Naive B cell (primary cell): ENCODE measurements at regions not wholly inside any gene's neighbourhood (a gene's known extent, or its start where the extent isn't known, plus 50 kb on each side); places are given as distances from the start of the nearest gene placed in this dataset.

Source experiments
- ATAC-seq, 2 donors: fragments of 150-1000 bp; cut with Tn5 transposase; 2 replicates each; pipeline ENCODE4 v1.10.0; 2021; ENCODE audit warnings: low read depth in 2 of 2, mild to moderate bottlenecking in 2 of 2, moderate library complexity in 2 of 2
- DNase-seq: peaks from one replicate; pipeline ENCODE4 v3.0.0; 2022
- H3K27ac Mint-ChIP-seq, 6 donors: one replicate each; pipeline ENCODE4 v1.8.0; 2020 to 2022; ENCODE audit warnings: mild to moderate bottlenecking in 6 of 6, mixed read lengths in 6 of 6, moderate library complexity in 5 of 6, inconsistent platforms in 2 of 6
- H3K27me3 Mint-ChIP-seq, 3 donors: one replicate each; pipeline ENCODE4 v1.8.0; 2021 to 2022; ENCODE audit warnings: mixed read lengths in 3 of 3, mild to moderate bottlenecking in 1 of 3
- H3K36me3 Mint-ChIP-seq, 2 donors: one replicate each; pipeline ENCODE4 v1.8.0; 2020 to 2022; ENCODE audit warnings: mixed read lengths in 2 of 2, inconsistent platforms in 1 of 2, mild to moderate bottlenecking in 1 of 2
- H3K4me1 Mint-ChIP-seq, 3 donors: one replicate each; pipeline ENCODE4 v1.8.0; 2020 to 2022; ENCODE audit warnings: mixed read lengths in 3 of 3, inconsistent platforms in 1 of 3, mild to moderate bottlenecking in 1 of 3, moderate library complexity in 1 of 3
- H3K4me3 Mint-ChIP-seq, 8 donors: one replicate each; pipeline ENCODE4 v1.8.0; 2020 to 2022; ENCODE audit warnings: mild to moderate bottlenecking in 8 of 8, mixed read lengths in 8 of 8, moderate library complexity in 8 of 8, inconsistent platforms in 2 of 8
- H3K9me3 Mint-ChIP-seq, 7 donors: one replicate each; pipeline ENCODE4 v1.8.0; 2020 to 2022; ENCODE audit warnings: mixed read lengths in 7 of 7, mild to moderate bottlenecking in 5 of 7, inconsistent platforms in 2 of 7, moderate library complexity in 1 of 7

- ATAC-seq (no peak), DNase-seq (no peak)
- no peak overlapping the region for H3K4me3 Mint-ChIP-seq
- H3K9me3 Mint-ChIP-seq = peaks cover 0 to 8% (median 2%) of the 10 kb centered on the region in 7 donors
- no peak overlapping the region for H3K27ac Mint-ChIP-seq
- no peaks in the 10 kb centered on the region for H3K4me1 Mint-ChIP-seq
- peaks cover 0 to 9% (median 0%) of the 10 kb centered on the region in 3 donors for H3K27me3 Mint-ChIP-seq
- H3K36me3 Mint-ChIP-seq = no peaks in the 10 kb centered on the region
Measured at GRCh38 chr3:73295876-73296635, 234.6 kb downstream of the EBLN2 start.

- Mint-ChIP-seq H3K27me3 (peaks cover 0 to 9% (median 0%) of the 10 kb centered on the region in 3 donors), H3K4me3 (no peak overlapping the region), H3K9me3 (peaks cover 0 to 6% (median 2%) of the 10 kb centered on the region in 7 donors), H3K4me1 (no peaks in the 10 kb centered on the region), H3K36me3 (no peaks in the 10 kb centered on the region), H3K27ac (no peak overlapping the region)
- DNase-seq (no peak), ATAC-seq (no peak)
Measured at GRCh38 chr3:73296859-73297258, 235.4 kb downstream of the EBLN2 start.

- no peak overlapping the region for H3K4me3 Mint-ChIP-seq
- peaks cover 0 to 6% (median 3%) of the 10 kb centered on the region in 7 donors for H3K9me3 Mint-ChIP-seq
Measured at GRCh38 chr3:73298243-73299183, 237.1 kb downstream of the EBLN2 start.

GRCh38 chr3:73299184-73299691, 237.8 kb downstream of the EBLN2 start:
- H3K9me3 Mint-ChIP-seq = peaks cover 0 to 6% (median 3%) of the 10 kb centered on the region in 7 donors
- DNase-seq = no peak
- no peak for ATAC-seq
- H3K4me3 Mint-ChIP-seq = no peak overlapping the region
- H3K36me3 Mint-ChIP-seq = no peaks in the 10 kb centered on the region
- H3K27me3 Mint-ChIP-seq = peaks cover 0 to 10% (median 4%) of the 10 kb centered on the region in 3 donors
- no peak overlapping the region for H3K27ac Mint-ChIP-seq
- H3K4me1 Mint-ChIP-seq = no peaks in the 10 kb centered on the region

More at GRCh38 chr3:73298243-73299183, 237.1 kb downstream of the EBLN2 start:
- no peaks in the 10 kb centered on the region for H3K4me1 Mint-ChIP-seq
- peaks cover 0 to 10% (median 0%) of the 10 kb centered on the region in 3 donors for H3K27me3 Mint-ChIP-seq
- peak overlapping the region in 1 of 6 donors; percentile 28 for H3K27ac Mint-ChIP-seq
- DNase-seq = no peak
- no peaks in the 10 kb centered on the region for H3K36me3 Mint-ChIP-seq
- no peak for ATAC-seq

GRCh38 chr3:73314151-73314951, 252.9 kb downstream of the EBLN2 start:
- Mint-ChIP-seq H3K4me3 (no peak overlapping the region), H3K27ac (peak overlapping the region in 1 of 6 donors; percentile 40)

GRCh38 chr3:73315706-73316105, 254.2 kb downstream of the EBLN2 start:
- Mint-ChIP-seq H3K27me3 (no peaks in the 10 kb centered on the region), H3K27ac (no peak overlapping the region), H3K36me3 (no peaks in the 10 kb centered on the region), H3K4me1 (no peaks in the 10 kb centered on the region), H3K4me3 (peak overlapping the region in 1 of 8 donors; percentile 6), H3K9me3 (peaks cover 0 to 12% (median 0%) of the 10 kb centered on the region in 7 donors)
- no peak for DNase-seq
- ATAC-seq = no peak

More at GRCh38 chr3:73314151-73314951, 252.9 kb downstream of the EBLN2 start:
- Mint-ChIP-seq H3K36me3 (no peaks in the 10 kb centered on the region), H3K9me3 (peaks cover 0 to 12% (median 0%) of the 10 kb centered on the region in 7 donors), H3K4me1 (no peaks in the 10 kb centered on the region), H3K27me3 (no peaks in the 10 kb centered on the region)
- no peak for DNase-seq
- ATAC-seq = no peak

- Mint-ChIP-seq H3K9me3 (peaks cover 0 to 11% (median 3%) of the 10 kb centered on the region in 7 donors), H3K27me3 (peaks cover 0 to 5% (median 0%) of the 10 kb centered on the region in 3 donors), H3K36me3 (no peaks in the 10 kb centered on the region), H3K4me3 (no peak overlapping the region), H3K27ac (no peak overlapping the region), H3K4me1 (no peaks in the 10 kb centered on the region)
- ATAC-seq (no peak), DNase-seq (no peak)
Measured at GRCh38 chr3:73319179-73319769, 257.8 kb downstream of the EBLN2 start.

GRCh38 chr3:73321286-73321999, 260.0 kb downstream of the EBLN2 start:
- no peak for DNase-seq
- Mint-ChIP-seq H3K9me3 (peaks cover 0 to 11% (median 3%) of the 10 kb centered on the region in 7 donors), H3K27ac (no peak overlapping the region), H3K36me3 (no peaks in the 10 kb centered on the region), H3K4me3 (no peak overlapping the region), H3K4me1 (no peaks in the 10 kb centered on the region), H3K27me3 (peaks cover 0 to 6% (median 5%) of the 10 kb centered on the region in 3 donors)
- ATAC-seq = no peak

GRCh38 chr3:73324203-73325155, 263.0 kb downstream of the EBLN2 start:
- peaks cover 0 to 6% (median 5%) of the 10 kb centered on the region in 3 donors for H3K27me3 Mint-ChIP-seq
- no peak for ATAC-seq

GRCh38 chr3:73326396-73326795, 264.9 kb downstream of the EBLN2 start:
- Mint-ChIP-seq H3K9me3 (peaks cover 0 to 11% (median 2%) of the 10 kb centered on the region in 7 donors), H3K4me1 (no peaks in the 10 kb centered on the region), H3K27ac (no peak overlapping the region), H3K27me3 (peaks cover 0 to 7% (median 6%) of the 10 kb centered on the region in 3 donors), H3K36me3 (no peaks in the 10 kb centered on the region), H3K4me3 (no peak overlapping the region)
- no peak for ATAC-seq
- DNase-seq = no peak

More at GRCh38 chr3:73324203-73325155, 263.0 kb downstream of the EBLN2 start:
- peaks cover 0 to 11% (median 3%) of the 10 kb centered on the region in 7 donors for H3K9me3 Mint-ChIP-seq
- H3K36me3 Mint-ChIP-seq = no peaks in the 10 kb centered on the region
- no peak overlapping the region for H3K27ac Mint-ChIP-seq
- DNase-seq = no peak
- H3K4me3 Mint-ChIP-seq = no peak overlapping the region
- no peaks in the 10 kb centered on the region for H3K4me1 Mint-ChIP-seq

- Mint-ChIP-seq H3K36me3 (no peaks in the 10 kb centered on the region), H3K9me3 (peaks cover 0 to 11% (median 3%) of the 10 kb centered on the region in 7 donors), H3K27ac (no peak overlapping the region), H3K4me3 (no peak overlapping the region), H3K27me3 (peaks cover 0 to 6% (median 6%) of the 10 kb centered on the region in 3 donors), H3K4me1 (no peaks in the 10 kb centered on the region)
- DNase-seq (no peak), ATAC-seq (no peak)
Measured at GRCh38 chr3:73327052-73327451, 265.6 kb downstream of the EBLN2 start.
